ENCODE measurements at regions not wholly inside any gene's neighbourhood (a gene's known extent, or its start where the extent isn't known, plus 50 kb on each side); places are given as distances from the start of the nearest gene placed in this dataset.

- TF ChIP-seq CTCF (IDR thresholded peaks at IDR 0.05) (no peak), POLR2A (IDR thresholded peaks at IDR 0.05) (no peak), POLR2AphosphoS5 (IDR thresholded peaks at IDR 0.05) (no peak)
Observed at GRCh38 chr12:97927977-97928376, 465.4 kb downstream of the RMST start.

All from breast epithelium (tissue), 3 donors.